H1 (cell line): ENCODE measurements at regions not wholly inside any gene's neighbourhood (a gene's known extent, or its start where the extent isn't known, plus 50 kb on each side); places are given as distances from the start of the nearest gene placed in this dataset.

ENCODE experiments used
- CTCF ChIA-PET: fragments of 300-600 bp; sonication (Branson Sonifier 250); formaldehyde crosslinking; loops from one replicate; lab custom pipeline; 2021; ENCODE audit not compliant: partially characterized antibody; lab: Charles Lee
- POLR2A ChIA-PET: fragments of 300-600 bp; sonication (Branson Sonifier 250); formaldehyde crosslinking; loops from one replicate; lab custom pipeline; 2021; ENCODE audit warnings: inconsistent platforms; ENCODE audit not compliant: partially characterized antibody; lab: Charles Lee
- DNase-seq, 2 experiments: peaks; one replicate each; pipeline versions ENCODE4 v3.0.0 to v3.0.0-alpha.2; 2010 to 2022; ENCODE audit warnings: low spot score in 2 of 2, low read depth in 1 of 2, mixed read lengths in 1 of 2
- FAIRE-seq: peaks from 2 replicates; lab custom pipeline; 2011; peaks lifted over from hg19 to GRCh38; lab: Jason Lieb, UNC
- H2AFZ ChIP-seq: 2 replicates; pipeline ENCODE4 v1.8.1; 2012; ENCODE audit warnings: low read length, inconsistent platforms
- H2AK5ac ChIP-seq: 2 replicates; pipeline ENCODE4 v1.6.1; 2013; ENCODE audit warnings: low read depth, low read length
- H2BK120ac ChIP-seq: replicated peaks from 2 replicates; pipeline ENCODE3; 2013; ENCODE audit warnings: low read depth, low read length, inconsistent platforms
- H2BK12ac ChIP-seq: 2 replicates; pipeline ENCODE4 v1.6.1; 2013; ENCODE audit warnings: low read depth, low read length
- H2BK15ac ChIP-seq: 2 replicates; pipeline ENCODE4 v1.6.1; 2013; ENCODE audit warnings: low read length
- H2BK20ac ChIP-seq: 2 replicates; pipeline ENCODE4 v1.6.1; 2013; ENCODE audit warnings: low read length
- H2BK5ac ChIP-seq: 2 replicates; pipeline ENCODE4 v1.6.1; 2013; ENCODE audit warnings: low read depth, low read length
- H3K14ac ChIP-seq: 2 replicates; pipeline ENCODE4 v1.6.1; 2013; ENCODE audit warnings: inconsistent platforms; ENCODE audit not compliant: insufficient read length
- H3K18ac ChIP-seq: 2 replicates; pipeline ENCODE4 v1.6.1; 2013; ENCODE audit warnings: low read length; ENCODE audit errors: extremely low read depth
- H3K23ac ChIP-seq: 2 replicates; pipeline ENCODE4 v1.6.1; 2013; ENCODE audit warnings: inconsistent platforms; ENCODE audit not compliant: insufficient read length
- H3K23me2 ChIP-seq: 2 replicates; pipeline ENCODE4 v1.6.1; 2013; ENCODE audit warnings: low read depth, low read length
- H3K27ac ChIP-seq: 2 replicates; pipeline ENCODE4 v1.6.1; 2011; ENCODE audit warnings: low read depth, low read length, inconsistent platforms
- H3K27me3 ChIP-seq, 4 experiments: replicated peaks in 1 of 4; 1 replicate in 1 of 4; 2 replicates in 3 of 4; pipeline versions ENCODE4 v1.6.1 to v1.8.1; 2011 to 2013; ENCODE audit warnings: low read length in 3 of 4, mild to moderate bottlenecking in 3 of 4, inconsistent platforms in 2 of 4, mixed read lengths in 2 of 4, moderate library complexity in 1 of 4; ENCODE audit not compliant: control insufficient read depth in 3 of 4, insufficient read depth in 3 of 4; ENCODE audit errors: extremely low read depth in 1 of 4
- H3K36me3 ChIP-seq, 4 experiments: 2 replicates each; pipeline versions ENCODE4 v1.6.1 to v1.8.1; 2011 to 2013; ENCODE audit warnings: mild to moderate bottlenecking in 4 of 4, low read length in 3 of 4, moderate library complexity in 2 of 4, control low read depth in 1 of 4, inconsistent platforms in 1 of 4; ENCODE audit not compliant: insufficient read depth in 4 of 4, control insufficient read depth in 2 of 4
- H3K4ac ChIP-seq: replicated peaks from 2 replicates; pipeline ENCODE3; 2013; ENCODE audit warnings: low read length, low read depth, mixed read lengths, inconsistent platforms; ENCODE audit not compliant: insufficient read length
- H3K4me1 ChIP-seq, 4 experiments: replicated peaks in 1 of 4; 1 replicate in 1 of 4; 2 replicates in 3 of 4; pipeline versions ENCODE4 v1.6.1 to v1.8.1; 2011 to 2013; ENCODE audit warnings: low read length in 3 of 4, inconsistent platforms in 2 of 4, mixed read lengths in 1 of 4; ENCODE audit not compliant: insufficient read depth in 4 of 4, control insufficient read depth in 3 of 4
- H3K4me2 ChIP-seq, 2 experiments: 2 replicates each; pipeline versions ENCODE4 v1.6.1 to v1.8.1; 2011 to 2013; ENCODE audit warnings: low read depth in 2 of 2, low read length in 2 of 2, control low read depth in 1 of 2, inconsistent platforms in 1 of 2, mild to moderate bottlenecking in 1 of 2; ENCODE audit not compliant: insufficient read depth in 1 of 2
- H3K4me3 ChIP-seq, 4 experiments: fragments of 200-600, 300-600 bp in 1 of 4; sonication (generic), shearing (Covaris generic), sonication (Bioruptor Twin) in 1 of 4; 2 replicates each; pipeline versions ENCODE4 v1.5.1 to v1.8.1; 2011 to 2016; ENCODE audit warnings: low read length in 4 of 4, low read depth in 3 of 4, control low read depth in 2 of 4, inconsistent platforms in 2 of 4, mild to moderate bottlenecking in 2 of 4, mixed read lengths in 1 of 4, moderate library complexity in 1 of 4; ENCODE audit not compliant: insufficient read depth in 2 of 4; ENCODE audit errors: extremely low read depth in 1 of 4
- H3K56ac ChIP-seq: replicated peaks from 2 replicates; pipeline ENCODE3; 2013; ENCODE audit warnings: low read depth, mild to moderate bottlenecking, mixed read lengths, low read length, inconsistent platforms; ENCODE audit not compliant: insufficient read length
- H3K79me1 ChIP-seq: 2 replicates; pipeline ENCODE4 v1.6.1; 2013; ENCODE audit warnings: low read depth, low read length, control low read depth
- H3K79me2 ChIP-seq, 2 experiments: 2 replicates each; pipeline versions ENCODE4 v1.6.1 to v1.8.1; 2012 to 2013; ENCODE audit warnings: low read length in 2 of 2, mild to moderate bottlenecking in 2 of 2, inconsistent platforms in 1 of 2; ENCODE audit not compliant: insufficient read depth in 2 of 2, control insufficient read depth in 1 of 2
- H3K9ac ChIP-seq, 4 experiments: replicated peaks in 1 of 4; 1 replicate in 1 of 4; 2 replicates in 3 of 4; pipeline versions ENCODE4 v1.6.1 to v1.8.1; 2011 to 2013; ENCODE audit warnings: low read depth in 3 of 4, low read length in 3 of 4, control low read depth in 2 of 4, mild to moderate bottlenecking in 2 of 4, moderate library complexity in 2 of 4, inconsistent platforms in 1 of 4; ENCODE audit errors: extremely low read depth in 1 of 4
- H3K9me3 ChIP-seq, 2 experiments: 2 replicates each; pipeline versions ENCODE4 v1.6.1 to v1.8.1; 2012 to 2013; ENCODE audit warnings: mild to moderate bottlenecking in 2 of 2, moderate library complexity in 2 of 2, control low read depth in 1 of 2, inconsistent platforms in 1 of 2, low read depth in 1 of 2, low read length in 1 of 2, mixed read lengths in 1 of 2; ENCODE audit not compliant: insufficient read depth in 2 of 2
- H4K20me1 ChIP-seq, 2 experiments: replicated peaks in 1 of 2; 2 replicates each; pipeline versions ENCODE3 to v1.8.1; 2011 to 2013; ENCODE audit warnings: inconsistent platforms in 2 of 2, low read length in 2 of 2, mild to moderate bottlenecking in 1 of 2; ENCODE audit not compliant: insufficient read depth in 2 of 2, control insufficient read depth in 1 of 2
- H4K5ac ChIP-seq: 2 replicates; pipeline ENCODE4 v1.6.1; 2013; ENCODE audit warnings: low read length, low read depth, mixed read lengths, inconsistent platforms; ENCODE audit not compliant: insufficient read length
- H4K8ac ChIP-seq: 2 replicates; pipeline ENCODE4 v1.8.0; 2013; ENCODE audit warnings: mild to moderate bottlenecking, moderate library complexity, low read length, inconsistent platforms; ENCODE audit not compliant: insufficient read depth; ENCODE audit errors: extremely low read depth
- H4K91ac ChIP-seq: replicated peaks from 2 replicates; pipeline ENCODE3; 2013; ENCODE audit warnings: low read length, mixed read lengths, inconsistent platforms; ENCODE audit not compliant: insufficient read length
- BCL11A ChIP-seq, 2 experiments: IDR thresholded peaks; one replicate each; pipeline ENCODE4 v1.6.1; 2011; ENCODE audit warnings: low read depth in 2 of 2, low read length in 2 of 2, mild to moderate bottlenecking in 2 of 2
- CBX5 ChIP-seq: fragments of 300-800, 300-1000 bp; sonication (generic); IDR thresholded peaks from 2 replicates; pipeline ENCODE4 v1.7.1; 2016; ENCODE audit warnings: antibody characterized with exemption, low read length, low read depth
- GABPA ChIP-seq: IDR thresholded peaks from 2 replicates; pipeline ENCODE4 v1.6.1; 2011; ENCODE audit warnings: mild to moderate bottlenecking, low read length, moderate library complexity, borderline replicate concordance; ENCODE audit not compliant: insufficient read depth
- POLR2A ChIP-seq, 2 experiments: IDR thresholded peaks; 1 replicate in 1 of 2; 2 replicates in 1 of 2; pipeline ENCODE4 v1.6.1; 2011; ENCODE audit warnings: low read depth in 2 of 2, low read length in 2 of 2, mild to moderate bottlenecking in 2 of 2; ENCODE audit errors: control extremely low read depth in 1 of 2
- SP1 ChIP-seq: IDR thresholded peaks from 2 replicates; pipeline ENCODE4 v1.6.1; 2011; ENCODE audit warnings: low read depth, low read length
- YY1 ChIP-seq: IDR thresholded peaks from 2 replicates; pipeline ENCODE4 v1.6.1; 2011; ENCODE audit warnings: low read depth, mild to moderate bottlenecking, low read length
- WGBS, 2 experiments: shearing (Covaris generic) in 1 of 2; methylation state at CpG; one replicate each; pipeline versions ENCODE4 v1.1.6 to v1.1.7; 2013 to 2015; ENCODE audit warnings: low lambda C conversion rate in 2 of 2, mixed read lengths in 2 of 2, inconsistent platforms in 1 of 2, low coverage in 1 of 2, missing lambda C conversion rate in 1 of 2; ENCODE audit not compliant: insufficient replicate concordance in 2 of 2, insufficient coverage in 1 of 2, insufficient read length in 1 of 2; ENCODE audit errors: extremely low coverage in 1 of 2, missing lambda C conversion rate in 1 of 2; 5-methylcytosine and 5-hydroxymethylcytosine counted together

GRCh38 chr16:59180083-59180476 lies 446.0 kb upstream of the GOT2 start:
- Histone ChIP-seq H4K20me1 (no peaks in the 10 kb centered on the region), H3K14ac (no peak overlapping the region), H2AK5ac (no peak overlapping the region), H3K23me2 (no peaks in the 10 kb centered on the region), H3K4me3 (no peak overlapping the region), H2AFZ (no peak overlapping the region), H3K79me2 (no peaks in the 10 kb centered on the region), H3K27ac (no peak overlapping the region), H3K56ac (no peak overlapping the region), H3K4me2 (no peak overlapping the region), H3K79me1 (no peaks in the 10 kb centered on the region), H3K36me3 (no peaks in the 10 kb centered on the region), H3K4me1 (peaks cover 0 to 3% (median under 1%) of the 10 kb centered on the region in 4 experiments; a peak in 2 of 7 replicates), H2BK20ac (no peak overlapping the region), H3K9me3 (no peaks in the 10 kb centered on the region), H4K5ac (no peak overlapping the region), H4K8ac (no peak overlapping the region), H3K27me3 (no peaks in the 10 kb centered on the region), H3K4ac (no peak overlapping the region), H2BK5ac (no peak overlapping the region), H2BK12ac (no peak overlapping the region), H3K9ac (no peak overlapping the region), H2BK15ac (no peak overlapping the region), H4K91ac (no peak overlapping the region), H3K18ac (no peak overlapping the region), H2BK120ac (no peak overlapping the region), H3K23ac (no peak overlapping the region)
- TF ChIP-seq BCL11A (IDR thresholded peaks at IDR 0.05; ENCODE audit: low read depth in 2 of 2, low read length in 2 of 2): no peak
- TF ChIP-seq YY1: no peak
- TF ChIP-seq CBX5: no peak
- no peak for TF ChIP-seq GABPA
- TF ChIP-seq POLR2A (IDR thresholded peaks at IDR 0.05; ENCODE audit: control extremely low read depth in 1 of 2, low read depth in 2 of 2, low read length in 2 of 2): no peak
- TF ChIP-seq SP1: no peak
- WGBS, 2 experiments: 70% methylated on average over 1 of the region's 1 CpG; no CpG with 5 or more reads in 1 of the 2 experiments
- DNase-seq (no peak), FAIRE-seq (no peak)
- POLR2A ChIA-PET: interaction anchor here (1.0 kb wide), 1 partner anchor 13 kb away, joined by 3 read pairs; no protein-coding TSS in a partner anchor
- CTCF ChIA-PET: no interaction called here
